GM23338 (cell line): ENCODE measurements at regions not wholly inside any gene's neighbourhood (a gene's known extent, or its start where the extent isn't known, plus 50 kb on each side); places are given as distances from the start of the nearest gene placed in this dataset.

Experiments used
- ATAC-seq: fragments of 200-7000 bp; cut with Tn5 transposase; 3 replicates; pipeline ENCODE4 v1.9.1; 2020
- DNase-seq: peaks from one replicate; pipeline ENCODE4 v3.0.0-alpha.2; 2015; ENCODE audit warnings: low spot score
- H2AFZ ChIP-seq: fragments of 200-600 bp; sonication (generic); 2 replicates; pipeline ENCODE4 v1.8.0; 2016; ENCODE audit warnings: antibody characterized with exemption, mild to moderate bottlenecking, moderate library complexity
- H3F3A ChIP-seq: fragments of 200-600 bp; sonication (generic); replicated peaks from 2 replicates; pipeline ENCODE4 v1.8.0; 2017; ENCODE audit warnings: antibody characterized with exemption, mixed run types, low read depth
- H3K27ac ChIP-seq: fragments of 200-600 bp; sonication (generic); 2 replicates; pipeline ENCODE4 v1.6.1; 2016; ENCODE audit warnings: low read depth
- H3K27me3 ChIP-seq: fragments of 200-600 bp; sonication (generic); 2 replicates; pipeline ENCODE4 v1.8.0; 2016; ENCODE audit warnings: mild to moderate bottlenecking, mixed run types, moderate library complexity; ENCODE audit not compliant: insufficient read depth
- H3K36me3 ChIP-seq: fragments of 200-600 bp; sonication (generic); 2 replicates; pipeline ENCODE4 v1.8.0; 2016; ENCODE audit warnings: mild to moderate bottlenecking; ENCODE audit not compliant: insufficient read depth
- H3K4me1 ChIP-seq: fragments of 200-600 bp; sonication (generic); 2 replicates; pipeline ENCODE4 v1.8.0; 2016; ENCODE audit warnings: mild to moderate bottlenecking, moderate library complexity; ENCODE audit not compliant: insufficient read depth
- H3K4me2 ChIP-seq: fragments of 200-600 bp; sonication (generic); 2 replicates; pipeline ENCODE4 v1.7.1; 2017; ENCODE audit warnings: mixed run types
- H3K4me3 ChIP-seq: fragments of 200-600 bp; sonication (generic); 2 replicates; pipeline ENCODE4 v1.6.1; 2016; ENCODE audit warnings: mixed run types
- H3K79me2 ChIP-seq: fragments of 200-600 bp; sonication (generic); replicated peaks from 2 replicates; pipeline ENCODE4 v1.8.0; 2017; ENCODE audit warnings: mild to moderate bottlenecking; ENCODE audit not compliant: insufficient read depth
- H3K9me2 ChIP-seq: fragments of 200-600 bp; sonication (generic); 2 replicates; pipeline ENCODE4 v1.8.0; 2017; ENCODE audit not compliant: insufficient read depth
- H4K20me1 ChIP-seq: fragments of 200-600 bp; sonication (generic); replicated peaks from 2 replicates; pipeline ENCODE4 v1.8.0; 2017; ENCODE audit warnings: mild to moderate bottlenecking; ENCODE audit not compliant: insufficient read depth
- H3K27ac Mint-ChIP-seq: 2 replicates; pipeline ENCODE4 v1.8.0; 2020; ENCODE audit warnings: inconsistent platforms, mild to moderate bottlenecking, moderate library complexity, mixed read lengths
- H3K27me3 Mint-ChIP-seq: 3 replicates; pipeline ENCODE4 v1.8.0; 2022; ENCODE audit warnings: low read depth, mild to moderate bottlenecking, moderate library complexity, mixed read lengths, inconsistent platforms; ENCODE audit not compliant: insufficient read depth, poor library complexity
- H3K36me3 Mint-ChIP-seq: 3 replicates; pipeline ENCODE4 v1.8.0; 2021; ENCODE audit warnings: low read depth, mild to moderate bottlenecking, inconsistent platforms, moderate library complexity, mixed read lengths
- H3K4me1 Mint-ChIP-seq: 3 replicates; pipeline ENCODE4 v1.8.0; 2020; ENCODE audit warnings: mild to moderate bottlenecking, inconsistent platforms, mixed read lengths
- H3K4me3 Mint-ChIP-seq: 3 replicates; pipeline ENCODE4 v1.8.0; 2021; ENCODE audit warnings: moderate library complexity, mild to moderate bottlenecking, inconsistent platforms, mixed read lengths
- H3K9me3 Mint-ChIP-seq: 3 replicates; pipeline ENCODE4 v1.8.0; 2020; ENCODE audit warnings: moderate library complexity, mild to moderate bottlenecking, inconsistent platforms, mixed read lengths
- CREB1 ChIP-seq: fragments of 250-450 bp; sonication (Bioruptor Pico); IDR thresholded peaks from 2 replicates; pipeline ENCODE4 v1.5.0; 2020; ENCODE audit warnings: low read depth, mild to moderate bottlenecking, moderate library complexity
- EZH2 ChIP-seq: fragments of 200-600 bp; sonication (generic); IDR thresholded peaks from one replicate; pipeline ENCODE4 v1.8.0; 2017; ENCODE audit warnings: antibody characterized with exemption, mild to moderate bottlenecking, low read depth; ENCODE audit not compliant: unreplicated experiment
- EZH2phosphoT487 ChIP-seq: fragments of 200-600 bp; sonication (generic); IDR thresholded peaks from one replicate; pipeline ENCODE4 v1.8.1; 2018; ENCODE audit warnings: antibody characterized with exemption; ENCODE audit not compliant: unreplicated experiment
- JUNB ChIP-seq: IDR thresholded peaks from one replicate; pipeline ENCODE4 v1.6.1; 2016; ENCODE audit warnings: antibody characterized with exemption; ENCODE audit not compliant: unreplicated experiment
- NANOG ChIP-seq: IDR thresholded peaks from 2 replicates; pipeline ENCODE4 v1.6.1; 2016; ENCODE audit warnings: antibody characterized with exemption, borderline replicate concordance
- POLR2AphosphoS5 ChIP-seq: IDR thresholded peaks from 2 replicates; pipeline ENCODE4 v1.6.1; 2016; ENCODE audit warnings: antibody characterized with exemption, low read depth
- STAT1 ChIP-seq: IDR thresholded peaks from one replicate; pipeline ENCODE4 v1.6.1; 2016; ENCODE audit warnings: antibody characterized with exemption; ENCODE audit not compliant: unreplicated experiment
- ZNF114 ChIP-seq: fragments of 250-450 bp; sonication (Bioruptor Pico); IDR thresholded peaks from 2 replicates; pipeline ENCODE4 v1.5.0; 2020; ENCODE audit warnings: mild to moderate bottlenecking, moderate library complexity
- ZNF331 ChIP-seq: fragments of 250-450 bp; sonication (Bioruptor Pico); IDR thresholded peaks from 2 replicates; pipeline ENCODE4 v1.5.0; 2020; ENCODE audit warnings: low read depth, mild to moderate bottlenecking, moderate library complexity
- ZNF462 ChIP-seq: fragments of 250-450 bp; sonication (Bioruptor Pico); IDR thresholded peaks from 2 replicates; pipeline ENCODE4 v1.5.0; 2020; ENCODE audit warnings: mild to moderate bottlenecking, moderate library complexity
- TF ChIP-seq, protein P1 (sequence below), 2 experiments: fragments of 200-600 bp in 1 of 2; sonication (generic) in 1 of 2; conservative IDR thresholded peaks; 2 replicates each; pipeline versions ENCODE4 v1.5.1 to v1.6.1; 2016 to 2017; ENCODE audit warnings: antibody characterized with exemption in 2 of 2, low read depth in 2 of 2, mild to moderate bottlenecking in 2 of 2, moderate library complexity in 1 of 2
- TF ChIP-seq, protein P2 (sequence below): IDR thresholded peaks from one replicate; pipeline ENCODE4 v1.6.1; 2018; ENCODE audit warnings: antibody characterized with exemption; ENCODE audit not compliant: unreplicated experiment
- TF ChIP-seq, protein P3 (sequence below): IDR thresholded peaks from 2 replicates; pipeline ENCODE4 v1.6.1; 2016; ENCODE audit warnings: antibody characterized with exemption

GRCh38 chr18:71815305-71815704 lies 728.8 kb downstream of the CBLN2 start:
- ATAC-seq (no peak), DNase-seq (no peak)
- Mint-ChIP-seq H3K4me1 (no peaks in the 10 kb centered on the region), H3K9me3 (peaks cover 94% of the 10 kb centered on the region), H3K36me3 (peaks cover 17% of the 10 kb centered on the region), H3K27me3 (no peaks in the 10 kb centered on the region), H3K27ac (no peak overlapping the region), H3K4me3 (no peak overlapping the region)
- H3K36me3 ChIP-seq, result no peaks in the 10 kb centered on the region; the same call in 1 of the 2 replicates
- no peak overlapping the region for H3K4me2 ChIP-seq
- H4K20me1 ChIP-seq, result no peaks in the 10 kb centered on the region
- no peaks in the 10 kb centered on the region for H3K79me2 ChIP-seq
- H3F3A ChIP-seq, result no peaks in the 10 kb centered on the region
- TF ChIP-seq NANOG (no peak), STAT1 (no peak), CREB1 (no peak), ZNF331 (CRISPR knock-in tag) (no peak), EZH2phosphoT487 (no peak), ZNF114 (no peak), ZNF462 (CRISPR knock-in tag) (no peak), POLR2AphosphoS5 (no peak), JUNB (no peak), EZH2 (no peak)
- TF ChIP-seq, protein P1, sequence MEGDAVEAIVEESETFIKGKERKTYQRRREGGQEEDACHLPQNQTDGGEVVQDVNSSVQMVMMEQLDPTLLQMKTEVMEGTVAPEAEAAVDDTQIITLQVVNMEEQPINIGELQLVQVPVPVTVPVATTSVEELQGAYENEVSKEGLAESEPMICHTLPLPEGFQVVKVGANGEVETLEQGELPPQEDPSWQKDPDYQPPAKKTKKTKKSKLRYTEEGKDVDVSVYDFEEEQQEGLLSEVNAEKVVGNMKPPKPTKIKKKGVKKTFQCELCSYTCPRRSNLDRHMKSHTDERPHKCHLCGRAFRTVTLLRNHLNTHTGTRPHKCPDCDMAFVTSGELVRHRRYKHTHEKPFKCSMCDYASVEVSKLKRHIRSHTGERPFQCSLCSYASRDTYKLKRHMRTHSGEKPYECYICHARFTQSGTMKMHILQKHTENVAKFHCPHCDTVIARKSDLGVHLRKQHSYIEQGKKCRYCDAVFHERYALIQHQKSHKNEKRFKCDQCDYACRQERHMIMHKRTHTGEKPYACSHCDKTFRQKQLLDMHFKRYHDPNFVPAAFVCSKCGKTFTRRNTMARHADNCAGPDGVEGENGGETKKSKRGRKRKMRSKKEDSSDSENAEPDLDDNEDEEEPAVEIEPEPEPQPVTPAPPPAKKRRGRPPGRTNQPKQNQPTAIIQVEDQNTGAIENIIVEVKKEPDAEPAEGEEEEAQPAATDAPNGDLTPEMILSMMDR (conservative IDR thresholded peaks at IDR 0.05; ENCODE audit: low read depth in 2 of 2), result no peak
- TF ChIP-seq, protein P2, sequence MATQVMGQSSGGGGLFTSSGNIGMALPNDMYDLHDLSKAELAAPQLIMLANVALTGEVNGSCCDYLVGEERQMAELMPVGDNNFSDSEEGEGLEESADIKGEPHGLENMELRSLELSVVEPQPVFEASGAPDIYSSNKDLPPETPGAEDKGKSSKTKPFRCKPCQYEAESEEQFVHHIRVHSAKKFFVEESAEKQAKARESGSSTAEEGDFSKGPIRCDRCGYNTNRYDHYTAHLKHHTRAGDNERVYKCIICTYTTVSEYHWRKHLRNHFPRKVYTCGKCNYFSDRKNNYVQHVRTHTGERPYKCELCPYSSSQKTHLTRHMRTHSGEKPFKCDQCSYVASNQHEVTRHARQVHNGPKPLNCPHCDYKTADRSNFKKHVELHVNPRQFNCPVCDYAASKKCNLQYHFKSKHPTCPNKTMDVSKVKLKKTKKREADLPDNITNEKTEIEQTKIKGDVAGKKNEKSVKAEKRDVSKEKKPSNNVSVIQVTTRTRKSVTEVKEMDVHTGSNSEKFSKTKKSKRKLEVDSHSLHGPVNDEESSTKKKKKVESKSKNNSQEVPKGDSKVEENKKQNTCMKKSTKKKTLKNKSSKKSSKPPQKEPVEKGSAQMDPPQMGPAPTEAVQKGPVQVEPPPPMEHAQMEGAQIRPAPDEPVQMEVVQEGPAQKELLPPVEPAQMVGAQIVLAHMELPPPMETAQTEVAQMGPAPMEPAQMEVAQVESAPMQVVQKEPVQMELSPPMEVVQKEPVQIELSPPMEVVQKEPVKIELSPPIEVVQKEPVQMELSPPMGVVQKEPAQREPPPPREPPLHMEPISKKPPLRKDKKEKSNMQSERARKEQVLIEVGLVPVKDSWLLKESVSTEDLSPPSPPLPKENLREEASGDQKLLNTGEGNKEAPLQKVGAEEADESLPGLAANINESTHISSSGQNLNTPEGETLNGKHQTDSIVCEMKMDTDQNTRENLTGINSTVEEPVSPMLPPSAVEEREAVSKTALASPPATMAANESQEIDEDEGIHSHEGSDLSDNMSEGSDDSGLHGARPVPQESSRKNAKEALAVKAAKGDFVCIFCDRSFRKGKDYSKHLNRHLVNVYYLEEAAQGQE, result no peak
- TF ChIP-seq, protein P3, sequence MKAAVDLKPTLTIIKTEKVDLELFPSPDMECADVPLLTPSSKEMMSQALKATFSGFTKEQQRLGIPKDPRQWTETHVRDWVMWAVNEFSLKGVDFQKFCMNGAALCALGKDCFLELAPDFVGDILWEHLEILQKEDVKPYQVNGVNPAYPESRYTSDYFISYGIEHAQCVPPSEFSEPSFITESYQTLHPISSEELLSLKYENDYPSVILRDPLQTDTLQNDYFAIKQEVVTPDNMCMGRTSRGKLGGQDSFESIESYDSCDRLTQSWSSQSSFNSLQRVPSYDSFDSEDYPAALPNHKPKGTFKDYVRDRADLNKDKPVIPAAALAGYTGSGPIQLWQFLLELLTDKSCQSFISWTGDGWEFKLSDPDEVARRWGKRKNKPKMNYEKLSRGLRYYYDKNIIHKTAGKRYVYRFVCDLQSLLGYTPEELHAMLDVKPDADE, result no peak
- no peak overlapping the region for H3K4me3 ChIP-seq
- H3K27me3 ChIP-seq, result no peaks in the 10 kb centered on the region
- H3K9me2 ChIP-seq, result no peaks in the 10 kb centered on the region
- H3K27ac ChIP-seq, result no peak overlapping the region
- H3K4me1 ChIP-seq, result no peaks in the 10 kb centered on the region
- no peak overlapping the region for H2AFZ ChIP-seq
